K562 (cell line): ENCODE measurements at regions not wholly inside any gene's neighbourhood (a gene's known extent, or its start where the extent isn't known, plus 50 kb on each side); places are given as distances from the start of the nearest gene placed in this dataset.

Experiments used
- ATAC-seq: fragments of 200-7000 bp; cut with Tn5 transposase; 3 replicates; pipeline ENCODE4 v1.9.1; 2020; ENCODE audit warnings: moderate library complexity
- BruUV-seq: library from RNA; stranded (reverse); fragments of 400-500 nt; replicated peaks from 2 replicates; lab custom pipeline; 2021; lab: Mats Ljungman, UMichigan
- CTCF ChIA-PET: fragments of 300-600 bp; formaldehyde crosslinking; extraction: SDS; loops from one replicate; lab custom pipeline; 2021; ENCODE audit warnings: low intra/inter-chr PET ratio; lab: Yijun Ruan, JAX
- POLR2A ChIA-PET: fragments of 300-600, 350-650 bp; sonication (Branson Sonifier 250); formaldehyde crosslinking; extraction: SDS; loops from one replicate; lab custom pipeline; 2021; ENCODE audit warnings: antibody characterized with exemption, inconsistent platforms; lab: Yijun Ruan, JAX
- DNase-seq, 4 experiments: peaks; one replicate each; pipeline versions ENCODE4 v3.0.0 to v3.0.0-alpha.2; 2011 to 2018; ENCODE audit warnings: low spot score in 3 of 4, mixed read lengths in 3 of 4; ENCODE audit errors: extremely low read depth in 1 of 4
- FAIRE-seq: peaks from 2 replicates; lab custom pipeline; 2011; peaks lifted over from hg19 to GRCh38; lab: Jason Lieb, UNC
- H2AFZ ChIP-seq: 2 replicates; pipeline ENCODE4 v1.6.0; 2011; ENCODE audit warnings: low read depth, low read length, control low read depth, inconsistent platforms
- H3K27ac ChIP-seq: fragments of 200-600 bp; 3 replicates; pipeline ENCODE4 v1.8.0; 2011; ENCODE audit warnings: low read depth, mild to moderate bottlenecking, control low read depth, inconsistent platforms, low read length, moderate library complexity, mixed read lengths; ENCODE audit errors: extremely low read depth
- H3K27me3 ChIP-seq, 2 experiments: fragments of 300-600 bp in 1 of 2; 2 replicates in 1 of 2; 3 replicates in 1 of 2; pipeline versions ENCODE4 v1.6.0 to v1.8.0; 2011; ENCODE audit warnings: inconsistent platforms in 2 of 2, low read length in 2 of 2, mild to moderate bottlenecking in 1 of 2, mixed read lengths in 1 of 2, moderate library complexity in 1 of 2; ENCODE audit not compliant: control insufficient read depth in 2 of 2, insufficient read depth in 2 of 2
- H3K36me3 ChIP-seq: fragments of 300-600 bp; 3 replicates; pipeline ENCODE4 v1.8.0; 2011; ENCODE audit warnings: mild to moderate bottlenecking, low read length, inconsistent platforms; ENCODE audit not compliant: control insufficient read depth, insufficient read depth
- H3K4me1 ChIP-seq, 2 experiments: fragments of 200-600 bp in 1 of 2; replicated peaks in 1 of 2; 2 replicates in 1 of 2; 3 replicates in 1 of 2; pipeline versions ENCODE4 v1.5.1 to v1.8.0; 2011; ENCODE audit warnings: inconsistent platforms in 2 of 2, low read length in 2 of 2, mild to moderate bottlenecking in 1 of 2, mixed read lengths in 1 of 2, moderate library complexity in 1 of 2; ENCODE audit not compliant: control insufficient read depth in 2 of 2, insufficient read depth in 2 of 2
- H3K4me2 ChIP-seq: 2 replicates; pipeline ENCODE4 v1.6.1; 2011; ENCODE audit warnings: low read length, control low read depth, inconsistent platforms, mixed read lengths; ENCODE audit not compliant: insufficient read depth
- H3K4me3 ChIP-seq: fragments of 200-600 bp; sonication (generic), shearing (Covaris generic); 2 replicates; pipeline ENCODE4 v1.5.1; 2016; ENCODE audit warnings: control low read depth, inconsistent platforms
- H3K79me2 ChIP-seq: fragments of 200-600 bp; 3 replicates; pipeline ENCODE4 v1.8.0; 2011; ENCODE audit warnings: low read length, inconsistent platforms; ENCODE audit not compliant: control insufficient read depth, insufficient read depth
- H3K9ac ChIP-seq, 2 experiments: 2 replicates each; pipeline versions ENCODE4 v1.6.0 to v1.6.1; 2011; ENCODE audit warnings: low read depth in 2 of 2, low read length in 2 of 2, control low read depth in 1 of 2, inconsistent platforms in 1 of 2, mild to moderate bottlenecking in 1 of 2, mixed read lengths in 1 of 2; ENCODE audit not compliant: insufficient read depth in 1 of 2
- H3K9me1 ChIP-seq: one replicate; pipeline ENCODE4 v1.6.0; 2011; ENCODE audit warnings: inconsistent platforms, mild to moderate bottlenecking, low read length, moderate library complexity; ENCODE audit not compliant: control insufficient read depth, insufficient read depth
- H3K9me3 ChIP-seq: replicated peaks from 2 replicates; pipeline ENCODE4 v1.5.1; 2011; ENCODE audit warnings: low read depth, low read length, inconsistent platforms; ENCODE audit not compliant: control insufficient read depth, insufficient read depth
- H4K20me1 ChIP-seq: replicated peaks from 2 replicates; pipeline ENCODE4 v1.6.1; 2011; ENCODE audit warnings: low read length, inconsistent platforms, mixed read lengths; ENCODE audit not compliant: control insufficient read depth, insufficient read depth
- BDP1 ChIP-seq: IDR thresholded peaks from 3 replicates; pipeline ENCODE4 v1.6.1; 2011; ENCODE audit not compliant: insufficient read length, insufficient read depth
- COPS2 ChIP-seq: fragments of 450-650 bp; conservative IDR thresholded peaks from 2 replicates; pipeline ENCODE4 v1.6.1; 2016; ENCODE audit warnings: mild to moderate bottlenecking, moderate library complexity
- HIVEP1 ChIP-seq: fragments of 250-450 bp; sonication (Bioruptor Pico); IDR thresholded peaks from 2 replicates; pipeline ENCODE4 v1.4.0; 2020; ENCODE audit warnings: mild to moderate bottlenecking
- LEF1 ChIP-seq: fragments of 450-650 bp; IDR thresholded peaks from 2 replicates; pipeline ENCODE4 v1.6.1; 2016; ENCODE audit warnings: mild to moderate bottlenecking
- PBX2 ChIP-seq, 2 experiments: IDR thresholded peaks in 1 of 2; conservative IDR thresholded peaks in 1 of 2; 2 replicates each; pipeline ENCODE4 v1.6.1; 2016; ENCODE audit warnings: low read depth in 2 of 2, mild to moderate bottlenecking in 1 of 2, missing compliant biosample characterization in 1 of 2, missing genetic modification characterization in 1 of 2, moderate library complexity in 1 of 2
- ZBTB7A ChIP-seq: IDR thresholded peaks from 2 replicates; pipeline ENCODE4 v1.6.1; 2011; ENCODE audit warnings: low read depth, mild to moderate bottlenecking, low read length, moderate library complexity, borderline replicate concordance; ENCODE audit not compliant: control insufficient read depth
- ZFX ChIP-seq: sonication (generic); formaldehyde crosslinking; IDR thresholded peaks from 2 replicates; pipeline ENCODE4 v1.8.0; 2022; ENCODE audit warnings: mild to moderate bottlenecking, missing genetic modification reagents, moderate library complexity
- ZKSCAN8 ChIP-seq: fragments of 200-800 bp; sonication (Bioruptor generic); IDR thresholded peaks from 2 replicates; pipeline ENCODE4 v1.6.1; 2016; ENCODE audit warnings: missing genetic modification characterization, missing compliant biosample characterization
- ZNF316 ChIP-seq: fragments of 450-650 bp; IDR thresholded peaks from 2 replicates; pipeline ENCODE4 v1.6.1; 2016
- ZNF696 ChIP-seq: fragments of 250-450 bp; sonication (Bioruptor Pico); conservative IDR thresholded peaks from 2 replicates; pipeline ENCODE4 v1.4.0; 2020; ENCODE audit warnings: mild to moderate bottlenecking, moderate library complexity
- ZNF830 ChIP-seq: fragments of 250-450 bp; sonication (Bioruptor Pico); IDR thresholded peaks from 2 replicates; pipeline ENCODE4 v1.5.0; 2021; ENCODE audit warnings: mild to moderate bottlenecking
- WGBS: fragments of 100-300 bp; shearing (Covaris generic); methylation state at CpG from one replicate; pipeline ENCODE4 v1.1.6; 2016; ENCODE audit warnings: low coverage, mixed read lengths; ENCODE audit not compliant: insufficient coverage; ENCODE audit errors: missing lambda C conversion rate; 5-methylcytosine and 5-hydroxymethylcytosine counted together
- in situ Hi-C: fragments of 300-500 bp; cut with MboI; formaldehyde crosslinking; loops from 4 replicates; pipeline ENCODE4 v1.15.0; 2018; ENCODE audit warnings: inconsistent platforms, mixed read lengths
- intact Hi-C: fragments of 100-400 bp; cut with micrococcal nuclease; formaldehyde crosslinking; loops from 2 replicates; pipeline ENCODE4 v1.14.2; 2022
- TF ChIP-seq, protein P1 (sequence below), 2 experiments: fragments of 150-350 bp in 1 of 2; IDR thresholded peaks; 2 replicates each; pipeline ENCODE4 v1.6.1; 2012 to 2016; ENCODE audit warnings: low read depth in 2 of 2, low read length in 2 of 2, mild to moderate bottlenecking in 1 of 2, moderate library complexity in 1 of 2

- Histone ChIP-seq H3K9me1 (no peaks in the 10 kb centered on the region), H3K36me3 (no peaks in the 10 kb centered on the region), H3K27me3 (no peaks in the 10 kb centered on the region), H3K4me1 (no peaks in the 10 kb centered on the region), H3K9ac (no peak overlapping the region), H4K20me1 (no peaks in the 10 kb centered on the region), H3K4me2 (no peak overlapping the region), H3K4me3 (no peak overlapping the region), H2AFZ (no peak overlapping the region), H3K79me2 (no peaks in the 10 kb centered on the region), H3K27ac (no peak overlapping the region), H3K9me3 (no peaks in the 10 kb centered on the region)
- DNase-seq (no peak), ATAC-seq (no peak), FAIRE-seq (no peak)
- POLR2A ChIA-PET = no interaction called here
- TF ChIP-seq BDP1 = no peak
- peak; percentile 56; the same call in 1 of the 2 replicates for TF ChIP-seq ZNF316
- no peak for TF ChIP-seq LEF1
- WGBS = 0% methylated on average over 3 of the region's 3 CpGs
- intact Hi-C loops (no loop called here), in situ Hi-C loops (no loop called here)
- CTCF ChIA-PET = no interaction called here
- BruUV-seq = no TSS peak
Measured at GRCh38 chr2:192394605-192395004, 199.9 kb upstream of the TMEFF2 start.

GRCh38 chr2:192391041-192391440 is 196.3 kb upstream of the TMEFF2 start:
- no peak for FAIRE-seq
- Histone ChIP-seq H4K20me1 (no peaks in the 10 kb centered on the region), H3K9me1 (no peaks in the 10 kb centered on the region), H3K27ac (no peak overlapping the region), H3K79me2 (no peaks in the 10 kb centered on the region), H3K9me3 (no peaks in the 10 kb centered on the region), H3K4me3 (no peak overlapping the region), H3K4me1 (no peaks in the 10 kb centered on the region), H3K27me3 (no peaks in the 10 kb centered on the region), H2AFZ (no peak overlapping the region), H3K9ac (no peak overlapping the region), H3K4me2 (no peak overlapping the region), H3K36me3 (no peaks in the 10 kb centered on the region)
- POLR2A ChIA-PET = no interaction called here
- no TSS peak for BruUV-seq
- DNase-seq = no peak
- in situ Hi-C loops (no loop called here), intact Hi-C loops (no loop called here)
- ATAC-seq = no peak
- CTCF ChIA-PET = no interaction called here
- no peak for TF ChIP-seq COPS2
- no peak for TF ChIP-seq ZFX
- no peak for TF ChIP-seq ZBTB7A
- TF ChIP-seq, protein P1, sequence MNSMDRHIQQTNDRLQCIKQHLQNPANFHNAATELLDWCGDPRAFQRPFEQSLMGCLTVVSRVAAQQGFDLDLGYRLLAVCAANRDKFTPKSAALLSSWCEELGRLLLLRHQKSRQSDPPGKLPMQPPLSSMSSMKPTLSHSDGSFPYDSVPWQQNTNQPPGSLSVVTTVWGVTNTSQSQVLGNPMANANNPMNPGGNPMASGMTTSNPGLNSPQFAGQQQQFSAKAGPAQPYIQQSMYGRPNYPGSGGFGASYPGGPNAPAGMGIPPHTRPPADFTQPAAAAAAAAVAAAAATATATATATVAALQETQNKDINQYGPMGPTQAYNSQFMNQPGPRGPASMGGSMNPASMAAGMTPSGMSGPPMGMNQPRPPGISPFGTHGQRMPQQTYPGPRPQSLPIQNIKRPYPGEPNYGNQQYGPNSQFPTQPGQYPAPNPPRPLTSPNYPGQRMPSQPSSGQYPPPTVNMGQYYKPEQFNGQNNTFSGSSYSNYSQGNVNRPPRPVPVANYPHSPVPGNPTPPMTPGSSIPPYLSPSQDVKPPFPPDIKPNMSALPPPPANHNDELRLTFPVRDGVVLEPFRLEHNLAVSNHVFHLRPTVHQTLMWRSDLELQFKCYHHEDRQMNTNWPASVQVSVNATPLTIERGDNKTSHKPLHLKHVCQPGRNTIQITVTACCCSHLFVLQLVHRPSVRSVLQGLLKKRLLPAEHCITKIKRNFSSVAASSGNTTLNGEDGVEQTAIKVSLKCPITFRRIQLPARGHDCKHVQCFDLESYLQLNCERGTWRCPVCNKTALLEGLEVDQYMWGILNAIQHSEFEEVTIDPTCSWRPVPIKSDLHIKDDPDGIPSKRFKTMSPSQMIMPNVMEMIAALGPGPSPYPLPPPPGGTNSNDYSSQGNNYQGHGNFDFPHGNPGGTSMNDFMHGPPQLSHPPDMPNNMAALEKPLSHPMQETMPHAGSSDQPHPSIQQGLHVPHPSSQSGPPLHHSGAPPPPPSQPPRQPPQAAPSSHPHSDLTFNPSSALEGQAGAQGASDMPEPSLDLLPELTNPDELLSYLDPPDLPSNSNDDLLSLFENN (IDR thresholded peaks at IDR 0.05; ENCODE audit: low read depth in 2 of 2, low read length in 2 of 2) = no peak
- no peak for TF ChIP-seq PBX2 (CRISPR knock-in tag; IDR thresholded peaks at IDR 0.05; ENCODE audit: low read depth)
- no peak for TF ChIP-seq PBX2 (tag; conservative IDR thresholded peaks at IDR 0.05; ENCODE audit: low read depth)
- TF ChIP-seq HIVEP1 (CRISPR knock-in tag) = no peak
- TF ChIP-seq ZNF696 = no peak
- no peak for TF ChIP-seq ZNF830
- no peak for TF ChIP-seq ZKSCAN8 (CRISPR knock-in tag)
